H9 (cell line): ENCODE measurements at regions not wholly inside any gene's neighbourhood (a gene's known extent, or its start where the extent isn't known, plus 50 kb on each side); places are given as distances from the start of the nearest gene placed in this dataset.

Experiments
- DNase-seq: peaks from one replicate; pipeline ENCODE4 v3.0.0-alpha.2; 2017
- H2AFZ ChIP-seq: one replicate; pipeline ENCODE4 v1.6.1; 2013; ENCODE audit warnings: mild to moderate bottlenecking, low read length, control low read depth, moderate library complexity
- H2AK5ac ChIP-seq: 2 replicates; pipeline ENCODE4 v1.6.1; 2013; ENCODE audit warnings: low read length, control low read depth, mixed read lengths; ENCODE audit not compliant: insufficient read length
- H2BK120ac ChIP-seq: one replicate; pipeline ENCODE4 v1.6.1; 2013; ENCODE audit warnings: low read depth, mild to moderate bottlenecking, low read length, control low read depth, inconsistent platforms; ENCODE audit not compliant: poor library complexity, severe bottlenecking
- H2BK12ac ChIP-seq: 2 replicates; pipeline ENCODE4 v1.6.1; 2013; ENCODE audit warnings: low read length, control low read depth, mixed read lengths, low read depth; ENCODE audit not compliant: insufficient read length
- H2BK15ac ChIP-seq: 2 replicates; pipeline ENCODE4 v1.6.1; 2013; ENCODE audit warnings: low read depth, low read length, control low read depth
- H2BK20ac ChIP-seq: one replicate; pipeline ENCODE4 v1.6.1; 2013; ENCODE audit warnings: low read depth, mild to moderate bottlenecking, low read length, control low read depth, inconsistent platforms; ENCODE audit not compliant: poor library complexity, severe bottlenecking
- H2BK5ac ChIP-seq: 2 replicates; pipeline ENCODE4 v1.6.1; 2013; ENCODE audit warnings: low read length, control low read depth, mixed read lengths; ENCODE audit not compliant: insufficient read length
- H3K14ac ChIP-seq: 2 replicates; pipeline ENCODE4 v1.6.1; 2013; ENCODE audit warnings: low read length, control low read depth; ENCODE audit not compliant: insufficient read depth
- H3K18ac ChIP-seq: 2 replicates; pipeline ENCODE4 v1.6.1; 2013; ENCODE audit warnings: low read depth, mild to moderate bottlenecking, mixed read lengths, low read length, control low read depth; ENCODE audit not compliant: insufficient read length
- H3K23ac ChIP-seq: 2 replicates; pipeline ENCODE4 v1.6.1; 2013; ENCODE audit warnings: low read length, control low read depth, mixed read lengths, low read depth; ENCODE audit not compliant: insufficient read length
- H3K23me2 ChIP-seq: 2 replicates; pipeline ENCODE4 v1.6.1; 2013; ENCODE audit warnings: low read depth, mild to moderate bottlenecking, mixed read lengths, low read length, control low read depth; ENCODE audit not compliant: insufficient read length, poor library complexity, severe bottlenecking
- H3K27ac ChIP-seq: 2 replicates; pipeline ENCODE4 v1.5.1; 2013; ENCODE audit warnings: low read length, control low read depth, mixed read lengths, low read depth; ENCODE audit not compliant: insufficient read length
- H3K27me3 ChIP-seq: 2 replicates; pipeline ENCODE4 v1.6.1; 2013; ENCODE audit warnings: low read length, control low read depth, inconsistent platforms; ENCODE audit not compliant: insufficient read depth
- H3K4ac ChIP-seq: 2 replicates; pipeline ENCODE4 v1.6.1; 2013; ENCODE audit warnings: low read depth, mild to moderate bottlenecking, control low read depth, inconsistent platforms, low read length, moderate library complexity
- H3K4me1 ChIP-seq: 2 replicates; pipeline ENCODE4 v1.6.1; 2013; ENCODE audit warnings: low read length, control low read depth, inconsistent platforms; ENCODE audit not compliant: insufficient read depth
- H3K4me2 ChIP-seq: 2 replicates; pipeline ENCODE4 v1.6.1; 2013; ENCODE audit warnings: low read length, control low read depth, mixed read lengths; ENCODE audit not compliant: insufficient read length, insufficient read depth
- H3K56ac ChIP-seq: 2 replicates; pipeline ENCODE4 v1.6.1; 2013; ENCODE audit warnings: low read depth, mild to moderate bottlenecking, mixed read lengths, low read length, control low read depth; ENCODE audit not compliant: insufficient read length
- H3K79me1 ChIP-seq: 2 replicates; pipeline ENCODE4 v1.6.1; 2013; ENCODE audit warnings: low read depth, mild to moderate bottlenecking, moderate library complexity, low read length, control low read depth, inconsistent platforms; ENCODE audit not compliant: insufficient read depth, poor library complexity, severe bottlenecking
- H3K79me2 ChIP-seq: 2 replicates; pipeline ENCODE4 v1.6.1; 2013; ENCODE audit warnings: low read length, control low read depth, inconsistent platforms; ENCODE audit not compliant: insufficient read depth
- H3K9ac ChIP-seq: 2 replicates; pipeline ENCODE4 v1.6.1; 2013; ENCODE audit warnings: low read length, control low read depth, mixed read lengths; ENCODE audit not compliant: insufficient read length; ENCODE audit errors: extremely low read depth
- H3K9me3 ChIP-seq: one replicate; pipeline ENCODE4 v1.6.1; 2013; ENCODE audit warnings: low read depth, low read length, inconsistent platforms; ENCODE audit not compliant: control insufficient read depth
- H3T11ph ChIP-seq: one replicate; pipeline ENCODE4 v1.6.1; 2013; ENCODE audit warnings: mild to moderate bottlenecking, low read length, control low read depth, inconsistent platforms
- H4K20me1 ChIP-seq: one replicate; pipeline ENCODE4 v1.6.1; 2013; ENCODE audit not compliant: control insufficient read depth, insufficient read length, insufficient read depth
- H4K5ac ChIP-seq: 2 replicates; pipeline ENCODE4 v1.6.1; 2013; ENCODE audit warnings: low read depth, mild to moderate bottlenecking, mixed read lengths, low read length, control low read depth; ENCODE audit not compliant: insufficient read length
- H4K8ac ChIP-seq: replicated peaks from 2 replicates; pipeline ENCODE4 v1.6.1; 2013; ENCODE audit warnings: low read length, control low read depth, mixed read lengths, low read depth; ENCODE audit not compliant: insufficient read length
- H4K91ac ChIP-seq: 2 replicates; pipeline ENCODE4 v1.6.1; 2013; ENCODE audit warnings: low read depth, mild to moderate bottlenecking, moderate library complexity, mixed read lengths, low read length, control low read depth; ENCODE audit not compliant: insufficient read length
- H3K27ac Mint-ChIP-seq, 3 experiments: 2 replicates in 2 of 3; 3 replicates in 1 of 3; pipeline ENCODE4 v1.8.0; 2020 to 2021; ENCODE audit warnings: mixed read lengths in 3 of 3, mild to moderate bottlenecking in 1 of 3, moderate library complexity in 1 of 3
- H3K27me3 Mint-ChIP-seq: 2 replicates; pipeline ENCODE4 v1.8.0; 2021; ENCODE audit warnings: low read depth, mild to moderate bottlenecking, moderate library complexity, mixed read lengths
- H3K36me3 Mint-ChIP-seq, 3 experiments: 2 replicates in 2 of 3; 3 replicates in 1 of 3; pipeline ENCODE4 v1.8.0; 2020 to 2021; ENCODE audit warnings: low read depth in 3 of 3, mixed read lengths in 3 of 3; ENCODE audit not compliant: insufficient read depth in 1 of 3
- H3K4me1 Mint-ChIP-seq, 2 experiments: 2 replicates each; pipeline ENCODE4 v1.8.0; 2020; ENCODE audit warnings: mixed read lengths in 2 of 2
- H3K4me3 Mint-ChIP-seq, 2 experiments: 2 replicates in 1 of 2; 3 replicates in 1 of 2; pipeline ENCODE4 v1.8.0; 2020 to 2021; ENCODE audit warnings: mild to moderate bottlenecking in 2 of 2, mixed read lengths in 2 of 2, moderate library complexity in 1 of 2
- H3K9me3 Mint-ChIP-seq, 2 experiments: 2 replicates in 1 of 2; 3 replicates in 1 of 2; pipeline ENCODE4 v1.8.0; 2020; ENCODE audit warnings: mild to moderate bottlenecking in 2 of 2, mixed read lengths in 2 of 2, moderate library complexity in 1 of 2
- CTCF ChIP-seq: fragments of 200-600 bp; sonication (generic); conservative IDR thresholded peaks from 3 replicates; pipeline ENCODE4 v1.8.0; 2021; ENCODE audit warnings: antibody characterized with exemption, mild to moderate bottlenecking
- WGBS: extraction: QIAGEN DNeasy Blood & Tissue Kit; methylation state at CpG from one replicate; pipeline ENCODE4 v1.1.7; 2013; ENCODE audit warnings: missing lambda C conversion rate, low lambda C conversion rate, mixed read lengths; ENCODE audit not compliant: insufficient read length; ENCODE audit errors: extremely low coverage; 5-methylcytosine and 5-hydroxymethylcytosine counted together

DNA sequence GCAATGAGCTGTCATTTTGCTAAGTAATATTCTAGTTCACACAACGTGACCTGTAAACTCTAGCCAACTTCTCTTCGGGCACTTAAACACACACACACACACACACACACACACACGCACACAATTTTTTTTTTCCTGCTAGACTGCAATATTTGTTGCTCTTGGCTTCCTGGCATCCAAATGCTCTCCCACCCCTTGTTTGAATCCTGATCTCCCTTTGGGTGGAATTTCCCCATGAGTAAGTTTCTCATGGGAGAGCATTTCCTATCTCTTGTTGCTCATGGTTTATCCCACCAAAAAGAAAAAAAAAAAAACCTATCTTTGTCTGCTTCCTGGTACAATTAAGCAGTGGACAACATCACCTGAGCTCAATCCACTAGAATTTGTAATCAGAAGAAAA, 54.7 kb upstream of the TSLP start:
- Histone ChIP-seq H4K20me1 (no peaks in the 10 kb centered on the region), H3K9me3 (no peaks in the 10 kb centered on the region), H3K79me1 (no peaks in the 10 kb centered on the region), H2BK12ac (no peak overlapping the region), H3K9ac (no peak overlapping the region), H3K23me2 (no peaks in the 10 kb centered on the region), H2AFZ (no peak overlapping the region), H2BK15ac (no peak overlapping the region), H3K23ac (no peak overlapping the region), H3K4me1 (no peaks in the 10 kb centered on the region), H2BK120ac (no peak overlapping the region), H3K27ac (no peak overlapping the region), H3K14ac (no peak overlapping the region), H2BK5ac (no peak overlapping the region), H3T11ph (no peak overlapping the region), H4K5ac (no peak overlapping the region), H3K4me2 (no peak overlapping the region), H3K56ac (no peak overlapping the region), H3K4ac (no peak overlapping the region), H3K27me3 (no peaks in the 10 kb centered on the region), H4K91ac (no peak overlapping the region), H4K8ac (no peak overlapping the region), H2BK20ac (no peak overlapping the region), H2AK5ac (no peak overlapping the region), H3K18ac (no peak overlapping the region), H3K79me2 (no peaks in the 10 kb centered on the region)
- H3K4me1 Mint-ChIP-seq: no peaks in the 10 kb centered on the region
- H3K36me3 Mint-ChIP-seq: no peaks in the 10 kb centered on the region
- no peak overlapping the region for H3K27ac Mint-ChIP-seq
- H3K27me3 Mint-ChIP-seq: no peaks in the 10 kb centered on the region
- no peaks in the 10 kb centered on the region for H3K9me3 Mint-ChIP-seq
- no peak for TF ChIP-seq CTCF
- WGBS: no CpG with 5 or more reads among the region's 3 CpGs
- no peak overlapping the region for H3K4me3 Mint-ChIP-seq
- DNase-seq: no peak
